GM18498 (cell line): ENCODE measurements at regions not wholly inside any gene's neighbourhood (a gene's known extent, or its start where the extent isn't known, plus 50 kb on each side); places are given as distances from the start of the nearest gene placed in this dataset.
"Not testable (repeated sequence)": the region's sequence is repeated elsewhere in the genome, so short reads cannot be mapped to it uniquely, and the experiment has no call there.

Source experiments
- ATAC-seq: cut with Tn5 transposase; IDR thresholded peaks from one replicate; pipeline ENCODE4 v1.9.1; 2021; ENCODE audit warnings: mild to moderate bottlenecking, moderate library complexity; ENCODE audit not compliant: unreplicated experiment

DNA sequence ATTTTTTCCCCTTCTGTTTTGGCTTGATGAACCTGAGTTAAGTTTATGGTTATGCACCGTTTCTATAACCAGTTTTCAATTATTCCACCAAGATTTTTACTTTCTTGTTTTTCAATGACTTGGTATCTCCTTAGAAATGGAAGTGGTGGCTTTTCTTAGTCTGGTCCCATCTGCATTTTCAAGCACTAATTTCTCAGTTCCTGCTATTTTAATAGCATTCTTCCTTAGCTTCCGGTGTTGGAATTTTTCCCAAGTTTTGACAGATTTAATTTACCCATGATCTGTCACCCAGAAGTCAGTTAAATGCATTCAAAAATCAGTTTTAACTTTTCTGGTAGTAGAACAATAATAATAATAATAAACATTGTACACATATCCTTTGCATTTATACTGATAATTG is 184.6 kb upstream of the OLFM3 start:
- ATAC-seq: no peak

GRCh38 chr1:102178480-102178879 is 181.8 kb upstream of the OLFM3 start:
- ATAC-seq: no peak

GRCh38 chr1:102174259-102174863 is 177.6 kb upstream of the OLFM3 start:
- ATAC-seq: peak; percentile 86

GRCh38 chr1:102172200-102172599 is 175.5 kb upstream of the OLFM3 start:
- ATAC-seq: no peak

DNA sequence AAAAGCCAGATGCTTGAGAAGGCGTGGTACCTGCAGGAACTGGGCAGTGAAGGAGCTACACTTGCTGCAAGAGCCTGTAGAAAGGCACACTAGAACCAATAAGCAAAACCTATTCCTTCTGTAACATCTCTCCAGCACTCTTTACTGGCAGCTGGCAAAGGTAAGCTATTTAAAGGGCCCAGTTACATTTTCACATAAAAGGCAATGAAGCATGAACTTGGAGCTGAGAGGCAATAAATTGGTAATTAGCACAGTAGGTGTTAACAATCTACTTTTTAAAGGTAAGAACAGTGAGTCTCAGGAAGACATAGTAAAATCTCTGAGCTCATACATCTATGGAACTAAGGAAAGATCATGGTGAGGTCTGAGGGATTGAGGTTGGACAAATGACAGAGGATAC is 167.1 kb upstream of the OLFM3 start:
- no peak for ATAC-seq

- no peak for ATAC-seq
These were observed 154.5 kb upstream of the OLFM3 start for GRCh38 chr1:102151242-102151641.

DNA sequence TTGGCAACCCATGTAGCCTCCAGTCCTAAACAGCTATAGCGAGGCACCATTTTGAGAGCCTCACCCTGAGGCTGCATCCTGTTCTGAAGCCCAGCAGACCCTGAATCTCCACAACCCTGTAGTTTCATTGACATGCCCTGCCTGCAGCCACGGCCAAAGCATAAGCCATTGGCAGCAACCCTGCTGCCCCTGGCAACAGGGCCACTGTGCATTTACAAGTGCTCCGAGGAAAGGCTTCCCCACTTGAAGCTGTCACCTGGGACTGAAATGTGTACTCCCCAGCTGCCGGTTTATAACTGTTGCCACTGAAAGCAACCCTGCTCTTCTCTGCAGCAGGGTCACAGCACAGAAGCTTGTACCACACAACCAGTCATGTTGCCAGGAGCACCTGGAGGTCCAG is 124.2 kb upstream of the OLFM3 start:
- no peak for ATAC-seq

DNA sequence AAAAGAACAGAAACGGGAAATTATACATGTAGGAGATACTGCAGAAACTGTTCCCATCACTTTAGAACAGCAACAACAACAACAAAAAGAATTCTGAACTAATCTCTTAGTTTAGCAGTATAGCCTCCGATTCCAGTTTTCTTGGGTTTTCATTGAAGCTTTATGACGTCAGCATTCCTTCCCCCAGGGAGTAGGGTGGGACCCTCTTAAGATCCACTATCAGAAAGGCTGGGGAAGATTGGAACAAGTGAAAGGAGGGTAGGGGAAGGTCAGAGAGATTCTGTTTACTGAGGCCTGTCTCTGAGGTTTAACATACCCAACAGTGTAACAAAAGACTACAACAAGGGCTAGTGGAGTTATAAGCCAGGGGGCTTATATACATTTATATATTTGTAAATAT is 121.4 kb upstream of the OLFM3 start:
- ATAC-seq: no peak

GRCh38 chr1:102110586-102110985 is 113.9 kb upstream of the OLFM3 start:
- ATAC-seq: no peak

- ATAC-seq: not testable (repeated sequence)
These were observed 112.8 kb upstream of the OLFM3 start for GRCh38 chr1:102109493-102109892.

DNA sequence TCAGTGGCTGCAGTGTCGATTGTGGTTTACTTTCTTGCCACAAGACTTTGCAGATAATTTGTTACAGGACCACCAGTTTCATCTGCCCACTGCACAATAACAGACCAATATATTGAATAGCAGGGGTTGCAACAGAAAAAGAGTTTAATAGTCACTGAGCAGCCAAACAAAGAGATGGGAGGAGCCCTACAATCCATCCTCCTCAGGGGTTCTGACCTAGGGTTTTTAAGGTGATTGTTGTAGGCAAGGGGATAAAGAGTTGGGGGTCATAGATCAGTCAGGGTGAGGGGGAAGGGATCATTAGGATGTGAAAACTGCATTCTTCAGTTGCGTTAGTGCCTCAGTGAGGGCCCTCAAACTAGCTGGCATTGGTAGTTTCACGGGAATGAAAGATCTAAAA is 110.7 kb upstream of the OLFM3 start:
- no peak for ATAC-seq

GRCh38 chr1:102105931-102106550 is 109.3 kb upstream of the OLFM3 start:
- no peak for ATAC-seq

DNA sequence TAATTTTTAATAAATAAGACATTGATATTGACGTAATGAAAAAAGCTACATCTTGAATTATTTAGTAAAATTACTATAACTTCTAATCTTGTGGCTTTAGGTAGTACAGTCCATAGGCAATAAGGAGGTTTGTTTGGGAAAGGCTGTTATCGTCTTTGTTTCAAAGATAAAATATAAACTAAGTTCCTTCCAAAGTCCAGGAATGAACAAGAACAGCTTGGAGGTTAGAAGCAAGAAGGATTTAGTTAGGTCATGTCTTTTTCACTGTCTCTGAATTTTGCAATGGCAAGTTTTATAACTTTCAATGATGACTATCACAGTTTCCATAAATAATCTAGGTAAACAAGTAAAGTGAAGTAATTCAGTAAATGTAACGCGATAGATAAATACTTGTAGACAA is 106.9 kb upstream of the OLFM3 start:
- ATAC-seq: no peak

- ATAC-seq: no peak
These were observed 105.6 kb upstream of the OLFM3 start for GRCh38 chr1:102102276-102102780.

DNA sequence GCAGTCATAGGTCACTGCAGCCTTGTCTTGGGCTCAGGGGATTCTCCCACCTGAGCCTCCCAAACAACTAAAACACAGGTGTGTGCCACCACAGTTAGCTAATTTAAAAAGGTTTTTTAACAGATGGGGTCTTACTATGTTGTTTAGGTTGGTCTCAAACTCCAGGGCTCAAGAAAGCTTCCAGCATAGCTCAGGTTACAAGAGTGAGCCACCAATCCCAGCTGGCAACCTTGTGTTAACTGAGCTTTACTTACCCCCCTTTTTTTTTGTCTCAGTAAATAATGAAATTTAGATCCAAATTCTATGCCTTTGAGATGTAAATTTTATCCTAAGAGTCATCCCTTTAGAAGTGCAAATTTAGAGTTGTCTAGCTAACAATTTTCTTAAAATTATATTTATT is 103.9 kb upstream of the OLFM3 start:
- ATAC-seq: no peak

DNA sequence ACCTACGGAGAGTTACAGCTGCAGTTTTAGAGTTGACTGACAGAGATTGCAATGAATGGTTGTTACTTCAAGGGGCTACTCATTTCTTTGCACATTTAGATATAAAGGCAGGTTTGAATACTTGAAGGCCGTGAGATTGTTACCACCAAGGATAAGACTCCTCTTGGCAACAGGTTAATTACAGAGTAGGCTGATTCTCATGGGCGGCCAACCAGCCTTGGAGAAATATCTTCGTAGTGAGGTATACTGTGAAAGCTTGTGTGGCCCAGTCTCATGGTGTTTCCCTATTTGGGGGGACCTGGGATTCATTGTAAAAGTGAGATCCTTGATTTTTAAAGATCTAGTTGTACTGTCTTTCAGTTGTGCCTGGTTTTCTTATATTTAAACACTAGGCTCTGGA is 103.2 kb upstream of the OLFM3 start:
- no peak for ATAC-seq

GRCh38 chr1:102098536-102098935 is 101.8 kb upstream of the OLFM3 start:
- no peak for ATAC-seq

DNA sequence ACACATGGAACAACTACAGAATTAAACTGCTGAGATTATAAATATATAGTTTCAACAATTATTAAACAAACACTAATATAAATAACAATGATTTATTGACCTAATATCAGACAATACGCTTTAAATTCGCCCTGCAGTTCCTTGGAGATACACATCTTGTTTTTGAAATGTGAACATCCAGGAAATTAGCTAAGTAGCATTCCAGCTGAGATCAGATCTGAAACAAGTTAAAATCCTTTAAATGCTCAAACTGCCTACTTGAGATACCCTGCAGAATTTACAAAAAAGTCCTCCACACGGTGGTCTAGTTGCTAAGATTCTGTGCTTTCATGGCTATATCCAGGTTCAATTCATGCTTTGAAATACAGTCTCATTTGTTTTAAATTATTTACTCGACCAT is 101.4 kb upstream of the OLFM3 start:
- no peak for ATAC-seq

DNA sequence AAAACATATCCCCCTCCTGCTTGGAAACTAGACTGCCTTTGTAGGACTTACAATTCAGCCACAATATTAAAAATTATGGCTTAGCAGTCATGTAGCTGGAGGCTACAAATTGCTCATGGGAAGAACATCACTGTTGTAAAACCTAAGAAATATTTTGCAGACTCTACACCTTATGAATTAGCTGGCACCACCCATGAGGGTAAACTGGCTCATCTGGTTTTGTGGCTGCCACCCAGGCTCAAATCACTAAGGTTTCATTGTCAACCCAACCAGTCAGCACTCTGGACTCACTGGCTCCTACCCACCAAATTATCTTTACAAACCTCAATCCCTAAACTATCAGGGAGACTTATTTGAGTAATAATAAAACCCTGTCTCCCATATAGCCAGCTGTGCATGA is 100.7 kb upstream of the OLFM3 start:
- no peak for ATAC-seq

DNA sequence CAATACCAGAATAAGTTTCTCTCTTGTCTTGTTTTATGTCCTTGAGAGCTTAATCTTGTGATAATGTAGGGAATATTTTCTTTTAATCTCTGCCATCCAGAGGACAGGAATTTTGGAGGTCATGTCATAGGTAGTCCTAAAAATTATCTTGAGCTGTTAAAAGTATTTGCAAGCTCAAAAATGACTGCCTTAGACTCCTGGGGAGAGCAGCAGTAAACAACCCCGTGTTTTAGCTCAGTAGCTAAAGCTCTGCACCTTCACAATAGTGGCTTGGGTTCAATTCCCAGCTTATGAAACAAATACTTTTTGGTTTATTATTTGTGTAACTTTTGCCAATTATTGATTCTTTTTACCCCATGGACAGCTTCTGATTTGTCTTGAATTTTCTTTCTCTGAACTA is 99.4 kb upstream of the OLFM3 start:
- no peak for ATAC-seq

DNA sequence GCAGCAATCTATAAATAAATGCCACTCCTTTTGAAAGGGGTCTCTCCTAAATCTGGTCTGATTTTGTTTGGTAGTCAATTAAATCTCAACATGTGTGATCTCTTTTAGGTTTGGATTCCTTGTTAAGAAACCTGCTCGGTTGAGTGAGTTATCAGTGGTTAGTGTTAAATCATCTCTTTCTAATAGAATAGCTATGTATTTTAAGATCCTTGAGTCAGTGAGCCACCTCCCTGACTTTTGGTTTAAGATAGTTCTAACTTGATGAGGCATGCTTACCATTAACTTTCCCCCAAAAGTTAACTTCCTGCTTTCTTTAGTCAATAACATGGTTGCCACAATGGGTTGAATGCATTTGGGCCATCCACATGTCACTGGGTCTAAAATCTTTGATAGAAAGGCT is 93.1 kb upstream of the OLFM3 start:
- ATAC-seq: no peak

- ATAC-seq: no peak
These were observed 89.2 kb upstream of the OLFM3 start for GRCh38 chr1:102085896-102086295.
